OCI-LY1 (cell line): ENCODE measurements at regions not wholly inside any gene's neighbourhood (a gene's known extent, or its start where the extent isn't known, plus 50 kb on each side); places are given as distances from the start of the nearest gene placed in this dataset.

Source experiments
- H2AFZ ChIP-seq: fragments of 200-600 bp; sonication (generic), shearing (Covaris generic); 2 replicates; pipeline ENCODE4 v1.6.0; 2014; ENCODE audit warnings: antibody characterized with exemption, mild to moderate bottlenecking, low read length
- H3F3A ChIP-seq: fragments of 200-600 bp; sonication (generic), shearing (Covaris generic); 2 replicates; pipeline ENCODE4 v1.6.0; 2014; ENCODE audit warnings: mild to moderate bottlenecking, antibody characterized with exemption, low read length, moderate library complexity; ENCODE audit not compliant: insufficient read depth
- H3K27ac ChIP-seq: fragments of 200-600 bp; sonication (generic); 2 replicates; pipeline ENCODE4 v1.5.1; 2014; ENCODE audit warnings: low read length, mixed run types, mild to moderate bottlenecking, low read depth; ENCODE audit not compliant: poor library complexity, severe bottlenecking
- H3K27me3 ChIP-seq: fragments of 200-600 bp; sonication (generic); 2 replicates; pipeline ENCODE4 v1.6.0; 2014; ENCODE audit warnings: antibody characterized with exemption, mild to moderate bottlenecking, low read length, moderate library complexity; ENCODE audit not compliant: insufficient read depth
- H3K36me3 ChIP-seq: fragments of 200-600 bp; sonication (generic); 2 replicates; pipeline ENCODE4 v1.6.1; 2014; ENCODE audit warnings: mild to moderate bottlenecking, antibody characterized with exemption, low read length, moderate library complexity, mixed read lengths; ENCODE audit not compliant: insufficient read depth
- H3K4me1 ChIP-seq: fragments of 200-600 bp; sonication (generic); 2 replicates; pipeline ENCODE4 v1.5.1; 2014; ENCODE audit warnings: mild to moderate bottlenecking, low read length, moderate library complexity; ENCODE audit not compliant: insufficient read depth, severe bottlenecking
- H3K4me2 ChIP-seq: fragments of 200-600 bp; sonication (generic), shearing (Covaris generic); 2 replicates; pipeline ENCODE4 v1.6.1; 2014; ENCODE audit warnings: low read length
- H3K4me3 ChIP-seq: fragments of 200-600 bp; sonication (generic); 2 replicates; pipeline ENCODE4 v1.5.1; 2014; ENCODE audit warnings: low read length, low read depth, mild to moderate bottlenecking, mixed read lengths; ENCODE audit not compliant: poor library complexity, severe bottlenecking
- H3K79me2 ChIP-seq: fragments of 200-600 bp; shearing (Covaris generic); 2 replicates; pipeline ENCODE4 v1.6.1; 2016; ENCODE audit warnings: mixed run types, low read length, mixed read lengths; ENCODE audit not compliant: insufficient read depth
- H3K9ac ChIP-seq: fragments of 200-600 bp; sonication (generic), shearing (Covaris generic); 2 replicates; pipeline ENCODE4 v1.6.1; 2014; ENCODE audit warnings: mild to moderate bottlenecking, low read length, mixed read lengths
- H3K9me2 ChIP-seq: fragments of 200-600 bp; sonication (generic), shearing (Covaris generic); 2 replicates; pipeline ENCODE4 v1.6.1; 2014; ENCODE audit warnings: low read depth, mild to moderate bottlenecking, low read length, mixed read lengths
- H3K9me3 ChIP-seq: fragments of 200-600 bp; shearing (Covaris generic); 2 replicates; pipeline ENCODE4 v1.6.1; 2014; ENCODE audit warnings: low read length, mixed read lengths
- H4K20me1 ChIP-seq: fragments of 200-600 bp; sonication (generic), shearing (Covaris generic); 2 replicates; pipeline ENCODE4 v1.6.0; 2016; ENCODE audit warnings: mild to moderate bottlenecking, low read length; ENCODE audit not compliant: insufficient read depth
- EZH2 ChIP-seq: fragments of 200-600 bp; sonication (generic), shearing (Covaris generic); IDR thresholded peaks from 2 replicates; pipeline ENCODE4 v1.8.0; 2017; ENCODE audit warnings: borderline replicate concordance, mixed run types, mild to moderate bottlenecking, antibody characterized with exemption, low read length, moderate library complexity, mixed read lengths
- TF ChIP-seq, protein P1 (sequence below): fragments of 200-600 bp; sonication (generic), shearing (Covaris generic); IDR thresholded peaks from 2 replicates; pipeline ENCODE4 v1.5.1; 2017; ENCODE audit warnings: mild to moderate bottlenecking, antibody characterized with exemption, low read length, moderate library complexity, mixed read lengths

DNA sequence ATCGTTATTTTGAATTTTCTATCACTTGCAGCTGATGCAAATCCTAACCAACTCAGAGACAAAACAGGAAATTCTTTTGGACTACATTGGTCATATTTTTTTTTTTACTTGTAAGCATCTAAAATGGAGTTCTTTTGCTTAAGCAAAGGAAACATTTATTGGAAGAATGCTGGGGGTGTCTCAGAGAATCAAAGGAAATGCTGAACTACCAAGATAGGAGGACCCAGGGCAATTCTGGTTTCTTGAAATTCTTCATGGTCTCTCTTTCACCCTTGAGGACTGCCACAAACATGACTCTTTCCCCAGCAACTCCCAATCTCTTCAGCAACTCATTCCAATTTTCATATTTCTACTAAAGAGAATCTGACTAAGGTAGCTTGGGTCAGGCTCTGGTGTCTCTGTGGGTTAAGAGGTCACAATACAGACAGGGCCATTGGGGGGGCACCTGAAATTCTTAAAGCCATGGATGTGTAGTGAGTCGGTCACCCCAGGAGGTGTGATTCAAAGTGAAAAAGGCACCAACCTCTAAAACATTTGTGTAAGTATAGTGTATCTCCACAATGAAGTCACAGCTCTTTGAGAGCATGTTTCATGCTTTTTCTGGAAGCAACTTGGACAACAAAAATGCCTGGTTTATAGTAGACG lies 171.1 kb upstream of the FGGY start:
- Histone ChIP-seq H3K27me3 (no peaks in the 10 kb centered on the region), H3K9me2 (no peaks in the 10 kb centered on the region), H3K9me3 (no peaks in the 10 kb centered on the region), H2AFZ (no peak overlapping the region), H3K4me1 (no peaks in the 10 kb centered on the region), H3K79me2 (no peaks in the 10 kb centered on the region), H4K20me1 (no peaks in the 10 kb centered on the region), H3K4me3 (no peak overlapping the region), H3K27ac (no peak overlapping the region), H3K4me2 (no peak overlapping the region), H3K9ac (no peak overlapping the region), H3F3A (no peaks in the 10 kb centered on the region), H3K36me3 (no peaks in the 10 kb centered on the region)
- no peak for TF ChIP-seq EZH2
- TF ChIP-seq, protein P1, sequence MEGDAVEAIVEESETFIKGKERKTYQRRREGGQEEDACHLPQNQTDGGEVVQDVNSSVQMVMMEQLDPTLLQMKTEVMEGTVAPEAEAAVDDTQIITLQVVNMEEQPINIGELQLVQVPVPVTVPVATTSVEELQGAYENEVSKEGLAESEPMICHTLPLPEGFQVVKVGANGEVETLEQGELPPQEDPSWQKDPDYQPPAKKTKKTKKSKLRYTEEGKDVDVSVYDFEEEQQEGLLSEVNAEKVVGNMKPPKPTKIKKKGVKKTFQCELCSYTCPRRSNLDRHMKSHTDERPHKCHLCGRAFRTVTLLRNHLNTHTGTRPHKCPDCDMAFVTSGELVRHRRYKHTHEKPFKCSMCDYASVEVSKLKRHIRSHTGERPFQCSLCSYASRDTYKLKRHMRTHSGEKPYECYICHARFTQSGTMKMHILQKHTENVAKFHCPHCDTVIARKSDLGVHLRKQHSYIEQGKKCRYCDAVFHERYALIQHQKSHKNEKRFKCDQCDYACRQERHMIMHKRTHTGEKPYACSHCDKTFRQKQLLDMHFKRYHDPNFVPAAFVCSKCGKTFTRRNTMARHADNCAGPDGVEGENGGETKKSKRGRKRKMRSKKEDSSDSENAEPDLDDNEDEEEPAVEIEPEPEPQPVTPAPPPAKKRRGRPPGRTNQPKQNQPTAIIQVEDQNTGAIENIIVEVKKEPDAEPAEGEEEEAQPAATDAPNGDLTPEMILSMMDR, result no peak

DNA sequence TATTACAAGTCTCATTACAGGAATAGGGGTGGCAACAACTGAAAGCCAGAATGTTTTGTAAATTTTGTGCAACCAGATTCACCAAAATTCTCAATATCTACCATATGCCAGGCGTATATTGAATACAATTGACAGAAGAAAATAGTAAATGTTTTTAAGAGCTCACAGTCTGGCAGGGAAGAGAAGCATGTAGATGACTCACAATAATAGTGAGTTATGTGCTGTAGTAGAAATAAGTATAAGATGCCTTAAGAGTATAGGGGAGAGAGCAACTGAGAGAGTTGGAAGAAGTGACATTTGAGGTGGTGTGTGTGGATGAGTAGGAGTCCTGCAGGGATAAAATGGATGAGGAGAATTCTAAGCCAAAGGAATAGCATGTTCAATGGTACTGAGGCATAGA lies 170.5 kb upstream of the FGGY start:
- Histone ChIP-seq H3K9ac (no peak overlapping the region), H3K79me2 (no peaks in the 10 kb centered on the region), H4K20me1 (no peaks in the 10 kb centered on the region), H3K27me3 (no peaks in the 10 kb centered on the region), H3K9me3 (no peaks in the 10 kb centered on the region), H3K27ac (no peak overlapping the region), H3K9me2 (no peaks in the 10 kb centered on the region), H3F3A (no peaks in the 10 kb centered on the region), H3K4me1 (no peaks in the 10 kb centered on the region), H3K4me3 (no peak overlapping the region), H2AFZ (no peak overlapping the region), H3K4me2 (no peak overlapping the region), H3K36me3 (no peaks in the 10 kb centered on the region)
- TF ChIP-seq EZH2, result no peak
- TF ChIP-seq, protein P1, result no peak

DNA sequence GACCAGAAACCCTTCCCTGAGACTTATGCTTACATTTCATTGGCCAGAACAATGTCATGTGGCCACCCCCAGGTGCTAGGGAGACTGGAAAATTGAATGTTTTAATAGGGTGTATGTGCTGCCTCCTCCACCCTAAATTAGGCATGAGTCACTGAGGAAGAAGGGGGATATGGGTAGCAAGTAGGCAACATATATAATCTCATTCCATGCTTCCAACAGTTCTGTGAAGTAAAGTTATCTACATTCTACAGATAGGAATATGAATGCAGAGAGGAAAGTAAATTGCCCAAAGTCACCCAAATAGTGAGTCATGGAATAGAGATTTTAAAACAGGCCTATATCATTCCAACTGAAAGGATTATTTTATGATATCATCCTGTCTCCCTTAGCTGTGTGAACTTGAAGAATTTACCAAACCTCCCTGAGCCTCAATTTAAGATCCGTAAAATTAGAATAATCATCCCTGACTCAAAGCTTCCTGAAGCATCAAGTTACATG lies 168.6 kb upstream of the FGGY start:
- no peak overlapping the region for H3K4me2 ChIP-seq
- H3K27me3 ChIP-seq, result no peaks in the 10 kb centered on the region
- H3K9me3 ChIP-seq, result no peaks in the 10 kb centered on the region
- no peak overlapping the region for H3K4me3 ChIP-seq
- no peaks in the 10 kb centered on the region for H3K9me2 ChIP-seq
- no peak overlapping the region for H3K9ac ChIP-seq
- H3K36me3 ChIP-seq, result no peaks in the 10 kb centered on the region
- H3K27ac ChIP-seq, result no peak overlapping the region
- H3K4me1 ChIP-seq, result no peaks in the 10 kb centered on the region
- H3F3A ChIP-seq, result no peaks in the 10 kb centered on the region
- TF ChIP-seq, protein P1, result no peak
- no peak for TF ChIP-seq EZH2
- H4K20me1 ChIP-seq, result no peaks in the 10 kb centered on the region
- H3K79me2 ChIP-seq, result no peaks in the 10 kb centered on the region
- H2AFZ ChIP-seq, result no peak overlapping the region
